Neural crest cell (in vitro differentiated cells): ENCODE measurements at regions not wholly inside any gene's neighbourhood (a gene's known extent, or its start where the extent isn't known, plus 50 kb on each side); places are given as distances from the start of the nearest gene placed in this dataset.
"Not testable (repeated sequence)": the region's sequence is repeated elsewhere in the genome, so short reads cannot be mapped to it uniquely, and the experiment has no call there.

Source experiments
- DNase-seq: peaks from one replicate; pipeline ENCODE4 v3.0.0; 2021; ENCODE audit warnings: low read depth, mixed read lengths, low spot score
- H3K27ac Mint-ChIP-seq: one replicate; pipeline ENCODE4 v1.8.0; 2021; ENCODE audit warnings: mild to moderate bottlenecking, mixed read lengths; ENCODE audit not compliant: unreplicated experiment
- H3K27me3 Mint-ChIP-seq: 2 replicates; pipeline ENCODE4 v1.8.0; 2021; ENCODE audit warnings: low read depth, mild to moderate bottlenecking, mixed read lengths
- H3K36me3 Mint-ChIP-seq: 2 replicates; pipeline ENCODE4 v1.8.0; 2021; ENCODE audit warnings: low read depth, mild to moderate bottlenecking, mixed read lengths
- H3K4me1 Mint-ChIP-seq: 2 replicates; pipeline ENCODE4 v1.8.0; 2021; ENCODE audit warnings: mixed read lengths
- H3K4me3 Mint-ChIP-seq: one replicate; pipeline ENCODE4 v1.8.0; 2021; ENCODE audit warnings: mild to moderate bottlenecking, mixed read lengths
- H3K9me3 Mint-ChIP-seq: 2 replicates; pipeline ENCODE4 v1.8.0; 2021; ENCODE audit warnings: mixed read lengths
- CTCF ChIP-seq: fragments of 200-600 bp; sonication (generic); conservative IDR thresholded peaks from 2 replicates; pipeline ENCODE4 v1.5.0; 2021; ENCODE audit warnings: antibody characterized with exemption, mild to moderate bottlenecking

- H3K4me3 Mint-ChIP-seq: no peak overlapping the region
- H3K36me3 Mint-ChIP-seq: no peaks in the 10 kb centered on the region
- no peak overlapping the region for H3K27ac Mint-ChIP-seq
- H3K9me3 Mint-ChIP-seq: no peaks in the 10 kb centered on the region
- DNase-seq: no peak
- no peaks in the 10 kb centered on the region for H3K4me1 Mint-ChIP-seq
- no peak for TF ChIP-seq CTCF
- peaks cover 7% of the 10 kb centered on the region for H3K27me3 Mint-ChIP-seq
Observed at GRCh38 chr3:73259291-73259690, 197.8 kb downstream of the EBLN2 start.

GRCh38 chr3:73259856-73260255 is 198.4 kb downstream of the EBLN2 start:
- Mint-ChIP-seq H3K4me3 (no peak overlapping the region), H3K27me3 (peaks cover 7% of the 10 kb centered on the region), H3K9me3 (no peaks in the 10 kb centered on the region), H3K4me1 (no peaks in the 10 kb centered on the region), H3K36me3 (no peaks in the 10 kb centered on the region), H3K27ac (no peak overlapping the region)
- no peak for TF ChIP-seq CTCF
- no peak for DNase-seq

GRCh38 chr3:73266558-73266957 is 205.1 kb downstream of the EBLN2 start:
- not testable (repeated sequence) for H3K36me3 Mint-ChIP-seq, H3K27ac Mint-ChIP-seq, H3K4me1 Mint-ChIP-seq, DNase-seq, H3K4me3 Mint-ChIP-seq, H3K27me3 Mint-ChIP-seq, H3K9me3 Mint-ChIP-seq

GRCh38 chr3:73269126-73269525 is 207.7 kb downstream of the EBLN2 start:
- not testable (repeated sequence) for H3K27me3 Mint-ChIP-seq, H3K4me3 Mint-ChIP-seq, H3K36me3 Mint-ChIP-seq, H3K9me3 Mint-ChIP-seq, H3K4me1 Mint-ChIP-seq, DNase-seq, H3K27ac Mint-ChIP-seq

- no peak overlapping the region for H3K4me3 Mint-ChIP-seq
- H3K27ac Mint-ChIP-seq: no peak overlapping the region
- no peak for TF ChIP-seq CTCF
- DNase-seq: no peak
- H3K9me3 Mint-ChIP-seq: peaks cover 4% of the 10 kb centered on the region
- H3K36me3 Mint-ChIP-seq: no peaks in the 10 kb centered on the region
- no peaks in the 10 kb centered on the region for H3K27me3 Mint-ChIP-seq
- H3K4me1 Mint-ChIP-seq: no peaks in the 10 kb centered on the region
Observed at GRCh38 chr3:73270839-73271483, 209.5 kb downstream of the EBLN2 start.

- Mint-ChIP-seq H3K9me3 (no peaks in the 10 kb centered on the region), H3K36me3 (no peaks in the 10 kb centered on the region), H3K4me1 (no peaks in the 10 kb centered on the region), H3K4me3 (no peak overlapping the region), H3K27ac (no peak overlapping the region), H3K27me3 (no peaks in the 10 kb centered on the region)
- TF ChIP-seq CTCF: no peak
- DNase-seq: no peak
Observed at GRCh38 chr3:73273341-73273740, 211.9 kb downstream of the EBLN2 start.
